Adrenal gland (tissue), 9 donors: ENCODE measurements at regions not wholly inside any gene's neighbourhood (a gene's known extent, or its start where the extent isn't known, plus 50 kb on each side); places are given as distances from the start of the nearest gene placed in this dataset.

ENCODE experiments used
- DNase-seq, 7 donors: peaks; one replicate each; pipeline ENCODE4 v3.0.0-alpha.2; 2019 to 2020
- H3K27ac ChIP-seq, 5 donors: fragments of 200-600 bp; sonication (generic) in 4 of 5; 1 replicate in 3 of 5; 2 replicates in 2 of 5; pipeline versions ENCODE4 v1.5.1 to v1.8.0; 2016 to 2020; ENCODE audit warnings: mild to moderate bottlenecking in 1 of 5
- H3K27me3 ChIP-seq: fragments of 200-600 bp; 2 replicates; pipeline ENCODE4 v1.8.0; 2021
- H3K36me3 ChIP-seq, 2 donors: fragments of 200-600 bp; replicated peaks in 1 of 2; 1 replicate in 1 of 2; 2 replicates in 1 of 2; pipeline versions ENCODE4 v1.5.1 to v1.8.0; 2018 to 2022
- H3K4me1 ChIP-seq, 2 donors: fragments of 200-600 bp; replicated peaks in 1 of 2; 1 replicate in 1 of 2; 2 replicates in 1 of 2; pipeline versions ENCODE4 v1.5.1 to v1.8.0; 2018 to 2021
- H3K4me3 ChIP-seq, 4 donors: fragments of 200-600 bp; sonication (generic) in 3 of 4; one replicate each; pipeline ENCODE4 v1.5.1; 2016 to 2018
- H3K9me3 ChIP-seq, 3 donors: fragments of 200-600 bp; sonication (generic) in 1 of 3; replicated peaks in 1 of 3; 1 replicate in 2 of 3; 2 replicates in 1 of 3; pipeline versions ENCODE4 v1.5.1 to v1.8.0; 2016 to 2021
- POLR2A ChIP-seq, 2 donors: fragments of 450-650 bp; IDR thresholded peaks; one replicate each; pipeline ENCODE4 v1.6.1; 2017; ENCODE audit warnings: antibody characterized with exemption in 2 of 2, mild to moderate bottlenecking in 2 of 2, moderate library complexity in 1 of 2
- WGBS, 4 donors: extraction: QIAGEN DNeasy Blood & Tissue Kit in 2 of 4; methylation state at CpG; one replicate each; pipeline versions ENCODE4 v1.1.5 to v1.1.7; 2013 to 2017; 5-methylcytosine and 5-hydroxymethylcytosine counted together
- intact Hi-C, 2 donors: fragments of 100-400 bp; cut with DNase I; formaldehyde crosslinking; loops; one replicate each; pipeline versions ENCODE4 v1.14.1 to v1.15.0; 2022 to 2023
- TF ChIP-seq, protein P1 (sequence below), 6 experiments: fragments of 450-650 bp in 4 of 6; fragments of 200-600 bp in 2 of 6; sonication (generic) in 1 of 6; IDR thresholded peaks; 1 replicate in 5 of 6; 2 replicates in 1 of 6; pipeline versions ENCODE4 v1.5.1 to v1.8.0; 2016 to 2021; ENCODE audit warnings: antibody characterized with exemption in 6 of 6, mild to moderate bottlenecking in 2 of 6, moderate library complexity in 1 of 6
- donor health status: healthy with polysubstance abuse.
- donor health status: Bipolar disorder and iron deficiency.
- donor health status: DM: yes; HTN: yes; CAD: no.
- donor health status: DM: no; HTN: no; CAD: no.
- donor health status: DM: no; HTN: no; CAD: no.

DNA sequence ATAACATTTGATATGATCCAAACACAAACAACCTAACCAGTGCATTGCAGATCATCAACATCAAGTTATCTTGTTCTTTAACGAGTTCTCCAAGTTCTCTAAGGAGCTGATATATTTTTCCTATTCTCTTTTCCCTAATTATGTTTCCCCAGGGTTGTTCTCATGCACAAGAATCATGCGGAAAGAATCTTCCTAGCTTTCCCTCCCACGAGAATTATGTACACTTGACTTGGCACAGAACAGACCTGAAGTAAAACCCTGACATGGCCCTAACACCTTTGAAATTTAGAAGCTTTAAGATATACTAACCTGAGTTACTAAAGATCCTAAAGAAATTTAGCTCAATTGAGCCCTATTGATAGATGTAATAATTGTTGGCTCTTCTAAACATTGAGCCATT lies 110.7 kb upstream of the FST start:
- Histone ChIP-seq H3K4me3 (no peak overlapping the region), H3K36me3 (no peaks in the 10 kb centered on the region), H3K9me3 (no peaks in the 10 kb centered on the region), H3K27ac (no peak overlapping the region), H3K27me3 (no peaks in the 10 kb centered on the region), H3K4me1 (no peaks in the 10 kb centered on the region)
- WGBS, 4 donors: 73 to 83% (median 78%) methylated on average over 3 of the region's 3 CpGs
- TF ChIP-seq POLR2A (IDR thresholded peaks at IDR 0.05): no peak
- TF ChIP-seq, protein P1, sequence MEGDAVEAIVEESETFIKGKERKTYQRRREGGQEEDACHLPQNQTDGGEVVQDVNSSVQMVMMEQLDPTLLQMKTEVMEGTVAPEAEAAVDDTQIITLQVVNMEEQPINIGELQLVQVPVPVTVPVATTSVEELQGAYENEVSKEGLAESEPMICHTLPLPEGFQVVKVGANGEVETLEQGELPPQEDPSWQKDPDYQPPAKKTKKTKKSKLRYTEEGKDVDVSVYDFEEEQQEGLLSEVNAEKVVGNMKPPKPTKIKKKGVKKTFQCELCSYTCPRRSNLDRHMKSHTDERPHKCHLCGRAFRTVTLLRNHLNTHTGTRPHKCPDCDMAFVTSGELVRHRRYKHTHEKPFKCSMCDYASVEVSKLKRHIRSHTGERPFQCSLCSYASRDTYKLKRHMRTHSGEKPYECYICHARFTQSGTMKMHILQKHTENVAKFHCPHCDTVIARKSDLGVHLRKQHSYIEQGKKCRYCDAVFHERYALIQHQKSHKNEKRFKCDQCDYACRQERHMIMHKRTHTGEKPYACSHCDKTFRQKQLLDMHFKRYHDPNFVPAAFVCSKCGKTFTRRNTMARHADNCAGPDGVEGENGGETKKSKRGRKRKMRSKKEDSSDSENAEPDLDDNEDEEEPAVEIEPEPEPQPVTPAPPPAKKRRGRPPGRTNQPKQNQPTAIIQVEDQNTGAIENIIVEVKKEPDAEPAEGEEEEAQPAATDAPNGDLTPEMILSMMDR (IDR thresholded peaks at IDR 0.05): no peak
- intact Hi-C loops: no loop called here
- DNase-seq: no peak

DNA sequence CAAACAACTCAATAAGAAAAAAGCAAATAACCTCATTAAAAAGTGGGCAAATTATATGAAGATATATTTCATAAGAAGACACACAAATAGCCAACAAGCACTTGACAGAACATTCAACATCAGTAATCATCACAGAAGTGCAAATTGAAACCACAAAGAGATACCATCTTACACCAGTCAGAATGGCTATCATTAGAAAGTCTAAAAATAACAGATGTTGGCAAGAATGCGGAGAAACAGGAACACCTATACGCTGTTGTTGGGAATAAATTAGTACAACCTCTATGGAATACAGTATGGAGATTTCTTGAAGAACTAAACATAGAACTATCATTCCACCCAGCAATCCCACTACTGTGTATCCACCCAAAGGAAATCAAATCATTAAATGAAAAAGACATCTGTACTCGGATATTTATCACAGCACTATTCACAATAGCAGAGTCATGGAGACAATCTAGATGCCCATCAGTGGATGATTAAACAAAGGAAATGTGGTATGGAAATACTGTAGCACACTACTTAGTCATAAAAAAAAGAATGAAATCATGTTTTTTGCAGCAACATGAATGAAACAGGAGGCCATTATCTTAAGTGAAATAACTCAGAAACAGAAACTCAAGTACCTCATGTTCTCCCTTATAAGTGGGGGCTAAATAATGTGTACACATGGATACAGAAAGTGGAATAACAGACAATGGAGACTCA lies 106.8 kb upstream of the FST start:
- intact Hi-C loops: no loop called here
- Histone ChIP-seq H3K36me3 (no peaks in the 10 kb centered on the region), H3K4me3 (no peak overlapping the region), H3K27me3 (no peaks in the 10 kb centered on the region), H3K27ac (no peak overlapping the region), H3K4me1 (no peaks in the 10 kb centered on the region), H3K9me3 (no peaks in the 10 kb centered on the region)
- WGBS, 4 donors: 86 to 89% (median 88%) methylated on average over 3 of the region's 3 CpGs
- DNase-seq: no peak
- no peak for TF ChIP-seq POLR2A (IDR thresholded peaks at IDR 0.05)
- TF ChIP-seq, protein P1 (IDR thresholded peaks at IDR 0.05): no peak

DNA sequence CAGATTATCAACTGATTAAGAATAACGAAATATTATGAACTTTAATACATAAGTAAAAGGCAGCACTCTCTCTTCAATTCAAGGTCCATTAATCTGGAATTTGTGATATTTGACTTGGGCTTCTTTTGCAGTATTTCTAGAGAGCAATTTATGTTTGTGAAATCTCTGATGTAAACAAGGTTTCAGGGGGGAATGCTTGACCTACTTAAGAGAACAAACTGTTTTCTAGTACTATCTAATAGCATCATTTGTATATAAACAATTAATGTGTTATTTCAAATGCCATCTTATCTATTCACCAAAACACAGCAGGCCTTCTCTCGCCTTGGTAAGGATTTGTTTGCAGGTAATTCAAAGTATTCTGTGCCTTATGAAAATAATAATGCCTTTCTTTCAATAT lies 103.6 kb upstream of the FST start:
- Histone ChIP-seq H3K27ac (no peak overlapping the region), H3K36me3 (no peaks in the 10 kb centered on the region), H3K9me3 (no peaks in the 10 kb centered on the region), H3K4me3 (no peak overlapping the region), H3K4me1 (no peaks in the 10 kb centered on the region), H3K27me3 (no peaks in the 10 kb centered on the region)
- WGBS, 4 donors: 77 to 92% (median 83%) methylated on average over 2 of the region's 2 CpGs
- no peak for TF ChIP-seq POLR2A (IDR thresholded peaks at IDR 0.05)
- DNase-seq: no peak
- intact Hi-C loops: no loop called here

DNA sequence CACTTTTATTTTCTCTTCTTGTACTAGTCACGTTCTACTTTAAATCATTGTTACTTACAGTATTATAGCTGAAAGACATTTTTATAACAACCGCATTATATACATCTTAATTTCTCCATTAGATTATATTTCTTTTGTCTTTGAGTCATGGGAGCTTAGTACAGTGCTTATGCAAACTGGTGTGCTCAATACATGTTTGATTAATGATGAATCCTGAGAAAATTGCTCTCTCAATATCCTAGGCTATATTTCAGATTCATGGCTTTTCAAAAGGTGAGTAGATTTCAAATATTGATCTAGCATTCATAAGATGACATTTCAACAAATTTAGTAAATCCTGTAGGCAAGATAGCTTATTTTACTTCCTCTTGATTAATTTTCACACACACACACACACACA lies 102.2 kb upstream of the FST start:
- DNase-seq: no peak
- 88 to 98% (median 93%) methylated on average over 2 of the region's 2 CpGs for WGBS, 4 donors
- Histone ChIP-seq H3K4me1 (no peaks in the 10 kb centered on the region), H3K27me3 (no peaks in the 10 kb centered on the region), H3K9me3 (no peaks in the 10 kb centered on the region), H3K27ac (no peak overlapping the region), H3K36me3 (no peaks in the 10 kb centered on the region), H3K4me3 (no peak overlapping the region)
- TF ChIP-seq POLR2A (IDR thresholded peaks at IDR 0.05): no peak
- TF ChIP-seq, protein P1 (IDR thresholded peaks at IDR 0.05): no peak
- intact Hi-C loops: no loop called here

DNA sequence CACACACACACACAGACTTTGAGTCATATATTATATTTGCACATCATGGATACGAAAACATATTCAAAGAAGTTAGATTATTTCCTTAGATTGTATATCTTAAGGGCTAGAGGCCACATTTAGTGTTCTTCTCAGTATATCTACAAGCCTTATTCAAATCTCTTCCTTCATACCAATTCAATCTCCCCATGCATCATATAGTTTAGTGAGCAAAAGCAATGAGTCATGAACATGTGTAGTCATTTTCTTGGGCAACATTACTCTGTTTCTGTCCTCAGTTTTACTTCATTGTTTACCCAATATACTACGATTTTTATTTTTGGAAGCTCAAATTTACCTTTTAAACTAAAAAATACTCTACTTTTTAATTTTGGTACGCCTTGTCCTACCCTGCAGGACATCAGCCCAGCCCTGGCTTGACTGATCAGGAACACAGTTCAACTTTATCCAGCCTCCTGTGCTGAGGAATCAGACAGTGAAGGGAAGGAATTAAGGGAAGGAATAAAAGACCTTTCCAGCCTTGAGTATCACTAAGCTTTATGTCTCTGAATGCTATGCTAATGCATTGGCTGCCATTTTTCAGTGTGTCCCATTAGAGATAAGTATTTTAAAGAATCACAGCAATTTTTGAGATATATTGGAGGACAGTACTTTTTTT lies 101.7 kb upstream of the FST start:
- H3K27ac ChIP-seq: no peak overlapping the region
- 76 to 91% (median 78%) methylated on average over 3 of the region's 3 CpGs for WGBS, 4 donors
- TF ChIP-seq POLR2A (IDR thresholded peaks at IDR 0.05): no peak
- TF ChIP-seq, protein P1 (IDR thresholded peaks at IDR 0.05): no peak
- H3K36me3 ChIP-seq: no peaks in the 10 kb centered on the region
- no peak overlapping the region for H3K4me3 ChIP-seq
- no peaks in the 10 kb centered on the region for H3K27me3 ChIP-seq
- H3K9me3 ChIP-seq: no peaks in the 10 kb centered on the region
- no peaks in the 10 kb centered on the region for H3K4me1 ChIP-seq
- no peak for DNase-seq
- intact Hi-C loops: no loop called here
